ENCODE measurements at regions not wholly inside any gene's neighbourhood (a gene's known extent, or its start where the extent isn't known, plus 50 kb on each side); places are given as distances from the start of the nearest gene placed in this dataset.

DNA sequence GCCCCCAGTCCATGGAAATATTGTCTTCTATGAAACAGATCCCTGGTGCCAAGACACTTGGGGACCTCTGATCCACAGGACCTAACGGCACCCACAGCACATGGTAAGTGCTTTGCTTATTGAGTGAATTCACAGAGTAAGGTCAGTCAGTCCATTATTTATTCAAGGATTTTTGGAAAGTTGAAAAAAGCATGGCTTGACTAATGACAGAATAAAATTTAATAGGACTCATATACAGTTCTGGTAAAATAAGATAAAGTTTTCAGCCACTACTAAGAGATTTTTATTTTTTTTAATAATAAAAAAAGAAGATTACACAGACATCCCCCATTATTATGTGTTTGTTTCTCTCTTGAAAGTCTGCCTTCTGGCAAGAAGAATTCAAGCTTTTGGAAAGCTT is 490.6 kb upstream of the HS3ST1 start:
- no peak for TF ChIP-seq ZFX (IDR thresholded peaks at IDR 0.05; ENCODE audit: borderline replicate concordance)
- TF ChIP-seq, protein P1, sequence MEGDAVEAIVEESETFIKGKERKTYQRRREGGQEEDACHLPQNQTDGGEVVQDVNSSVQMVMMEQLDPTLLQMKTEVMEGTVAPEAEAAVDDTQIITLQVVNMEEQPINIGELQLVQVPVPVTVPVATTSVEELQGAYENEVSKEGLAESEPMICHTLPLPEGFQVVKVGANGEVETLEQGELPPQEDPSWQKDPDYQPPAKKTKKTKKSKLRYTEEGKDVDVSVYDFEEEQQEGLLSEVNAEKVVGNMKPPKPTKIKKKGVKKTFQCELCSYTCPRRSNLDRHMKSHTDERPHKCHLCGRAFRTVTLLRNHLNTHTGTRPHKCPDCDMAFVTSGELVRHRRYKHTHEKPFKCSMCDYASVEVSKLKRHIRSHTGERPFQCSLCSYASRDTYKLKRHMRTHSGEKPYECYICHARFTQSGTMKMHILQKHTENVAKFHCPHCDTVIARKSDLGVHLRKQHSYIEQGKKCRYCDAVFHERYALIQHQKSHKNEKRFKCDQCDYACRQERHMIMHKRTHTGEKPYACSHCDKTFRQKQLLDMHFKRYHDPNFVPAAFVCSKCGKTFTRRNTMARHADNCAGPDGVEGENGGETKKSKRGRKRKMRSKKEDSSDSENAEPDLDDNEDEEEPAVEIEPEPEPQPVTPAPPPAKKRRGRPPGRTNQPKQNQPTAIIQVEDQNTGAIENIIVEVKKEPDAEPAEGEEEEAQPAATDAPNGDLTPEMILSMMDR (IDR thresholded peaks at IDR 0.05): no peak

DNA sequence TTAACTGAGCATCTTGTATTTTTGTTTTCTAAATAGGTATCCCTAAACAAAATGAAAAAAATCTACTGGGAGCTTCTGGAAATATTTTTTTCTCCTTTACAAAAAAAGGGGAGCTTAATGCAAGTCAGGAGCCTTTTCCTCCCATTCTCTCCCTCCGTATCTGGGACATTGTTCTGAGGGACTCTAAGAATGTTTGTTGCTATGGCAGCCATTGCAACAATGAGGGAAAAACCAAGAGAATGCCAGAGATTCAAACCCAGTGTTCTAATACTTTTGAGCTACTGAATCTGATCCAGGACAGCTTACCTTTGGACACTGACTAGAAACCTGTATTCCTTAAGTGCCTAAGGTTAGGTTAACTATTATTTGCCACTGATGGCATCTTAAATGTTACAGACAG is 485.7 kb upstream of the HS3ST1 start:
- TF ChIP-seq ZFX (IDR thresholded peaks at IDR 0.05; ENCODE audit: borderline replicate concordance): no peak
- TF ChIP-seq, protein P1 (IDR thresholded peaks at IDR 0.05): no peak
- H3K27ac ChIP-seq: no peak overlapping the region

More for the DNA sequence above, 490.6 kb upstream of the HS3ST1 start:
- H3K27ac ChIP-seq: no peak overlapping the region

DNA sequence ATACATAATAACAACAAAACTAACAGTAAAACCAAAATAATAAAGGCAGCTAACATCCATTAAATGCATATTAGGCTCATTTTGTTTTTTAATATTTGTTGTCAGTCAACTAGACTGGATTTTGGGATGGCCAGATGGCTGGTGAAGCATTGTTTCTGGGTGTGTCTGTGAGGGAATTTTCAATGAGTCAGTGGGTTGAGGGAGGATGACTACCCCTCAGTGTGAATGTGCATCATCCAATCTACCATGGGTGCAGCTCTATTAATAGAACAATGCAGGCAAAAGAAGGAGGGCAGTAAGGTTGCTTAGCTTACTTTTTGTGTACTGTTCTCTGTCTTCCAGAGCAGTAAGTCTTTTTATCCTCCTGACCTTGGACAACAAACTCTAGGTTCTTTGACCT is 484.2 kb upstream of the HS3ST1 start:
- no peak overlapping the region for H3K27ac ChIP-seq
- no peak for TF ChIP-seq ZFX (IDR thresholded peaks at IDR 0.05; ENCODE audit: borderline replicate concordance)
- TF ChIP-seq, protein P1 (IDR thresholded peaks at IDR 0.05): no peak

DNA sequence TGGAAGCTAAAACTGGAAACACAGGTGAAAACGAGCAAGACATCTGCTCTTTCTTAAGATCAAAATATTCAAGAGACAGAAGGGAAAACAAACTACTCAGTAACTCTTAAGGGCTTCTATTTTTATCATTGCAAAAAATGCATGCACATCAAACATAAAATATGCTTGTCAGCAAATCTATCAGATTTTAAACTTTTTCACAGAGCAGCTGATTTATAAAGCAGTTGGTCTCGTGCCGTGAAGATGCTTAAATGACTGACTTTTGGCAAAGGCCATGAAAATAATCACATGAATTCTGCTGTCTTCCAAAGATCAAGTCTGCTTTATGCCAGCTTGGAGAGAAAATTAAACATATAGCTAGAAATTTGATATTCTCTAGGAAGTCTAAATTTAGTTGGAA is 482.1 kb upstream of the HS3ST1 start:
- no peak for TF ChIP-seq ZFX (IDR thresholded peaks at IDR 0.05; ENCODE audit: borderline replicate concordance)
- TF ChIP-seq, protein P1 (IDR thresholded peaks at IDR 0.05): no peak
- H3K27ac ChIP-seq: no peak overlapping the region

DNA sequence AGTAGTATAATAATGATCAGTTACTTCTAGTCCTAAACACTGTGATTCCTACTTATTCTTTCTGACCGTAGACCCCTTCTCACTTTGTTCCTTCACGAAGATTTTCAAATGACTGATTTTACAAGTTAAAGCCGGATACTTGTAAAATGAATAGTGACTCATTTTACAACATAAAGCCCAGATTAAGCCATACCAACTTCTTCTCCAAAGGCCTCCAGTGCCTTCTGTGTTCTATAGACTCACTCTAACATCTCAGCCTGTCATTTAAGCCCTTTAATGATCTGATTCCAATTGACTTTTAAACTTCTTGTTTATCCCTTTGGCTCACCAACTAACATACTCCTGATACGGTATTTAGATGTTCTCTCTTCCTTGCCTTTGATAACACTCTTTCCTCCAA is 480.0 kb upstream of the HS3ST1 start:
- H3K27ac ChIP-seq: no peak overlapping the region
- TF ChIP-seq, protein P1 (IDR thresholded peaks at IDR 0.05): no peak
- no peak for TF ChIP-seq ZFX (IDR thresholded peaks at IDR 0.05; ENCODE audit: borderline replicate concordance)

DNA sequence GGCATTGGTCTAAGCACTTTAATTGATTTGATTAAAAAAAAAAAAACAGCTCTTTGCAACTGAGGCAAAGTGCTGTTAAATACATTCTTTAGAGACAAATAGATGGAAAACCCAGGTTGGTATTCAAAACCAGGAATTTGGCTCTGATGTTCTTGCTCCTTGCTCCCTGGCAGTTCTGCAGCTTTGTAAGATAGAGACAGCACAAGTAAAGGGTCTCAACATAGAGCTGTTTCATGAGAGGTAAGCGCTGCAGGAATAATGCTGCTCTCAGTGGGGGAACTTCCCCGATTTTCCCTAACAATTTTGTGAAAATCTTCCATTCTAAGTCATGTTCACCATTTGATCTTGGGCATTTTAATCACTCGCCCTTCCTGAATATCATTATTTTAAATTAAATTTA is 479.5 kb upstream of the HS3ST1 start:
- no peak overlapping the region for H3K27ac ChIP-seq
- TF ChIP-seq ZFX (IDR thresholded peaks at IDR 0.05; ENCODE audit: borderline replicate concordance): no peak
- TF ChIP-seq, protein P1 (IDR thresholded peaks at IDR 0.05): no peak

DNA sequence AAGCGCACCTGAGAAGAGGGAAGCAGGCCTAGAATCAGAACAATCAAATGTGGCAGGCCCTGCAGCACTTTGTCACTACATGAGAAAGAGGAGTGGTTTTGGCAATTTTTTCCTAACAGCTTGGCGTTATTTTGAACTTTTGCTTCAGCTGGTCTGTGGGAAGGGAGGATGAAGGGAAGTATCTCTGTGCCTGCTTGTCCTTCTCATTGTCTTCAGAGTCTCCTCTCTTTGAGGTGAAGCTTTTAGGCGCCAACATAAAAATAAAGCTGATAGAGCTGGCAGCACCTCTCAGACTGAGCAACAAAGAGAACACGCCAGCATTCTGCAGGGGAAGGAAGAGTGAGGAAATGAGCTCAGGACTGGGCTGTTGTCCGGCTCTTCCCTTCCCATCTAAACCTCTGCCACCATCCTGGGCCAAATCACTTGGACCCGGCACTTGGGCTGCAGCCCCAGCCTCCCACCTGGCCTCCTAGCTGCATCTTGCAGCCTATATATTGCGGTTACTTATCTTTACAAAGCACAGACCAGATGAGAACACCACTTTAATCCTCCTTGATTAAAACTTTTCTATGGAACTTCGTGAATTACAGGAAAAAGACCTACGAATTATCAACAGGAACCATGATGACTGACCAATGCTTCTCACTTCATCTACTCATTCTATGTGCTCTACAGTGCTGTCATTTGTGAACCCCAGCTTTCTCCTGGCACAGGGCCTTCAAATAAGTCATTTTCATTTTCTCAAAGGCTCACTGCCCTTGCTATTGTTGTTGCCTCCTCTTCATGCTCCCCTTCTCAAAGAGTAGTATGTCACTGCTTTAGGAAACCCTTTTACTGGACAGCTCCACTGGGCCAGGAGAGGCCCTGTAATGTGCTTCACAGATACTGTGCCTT is 476.4 kb upstream of the HS3ST1 start:
- TF ChIP-seq, protein P1 (IDR thresholded peaks at IDR 0.05): no peak
- TF ChIP-seq ZFX (IDR thresholded peaks at IDR 0.05; ENCODE audit: borderline replicate concordance): no peak
- no peak overlapping the region for H3K27ac ChIP-seq
